Fibroblast of mammary gland (primary cell): ENCODE measurements at regions not wholly inside any gene's neighbourhood (a gene's known extent, or its start where the extent isn't known, plus 50 kb on each side); places are given as distances from the start of the nearest gene placed in this dataset.
"Not testable (repeated sequence)": the region's sequence is repeated elsewhere in the genome, so short reads cannot be mapped to it uniquely, and the experiment has no call there.

Experiments
- DNase-seq: peaks from one replicate; pipeline ENCODE4 v3.0.0-alpha.2; 2010; ENCODE audit warnings: low read depth
- H3K4me3 ChIP-seq: 2 replicates; pipeline ENCODE4 v1.5.1; 2011; ENCODE audit warnings: low read depth, mild to moderate bottlenecking, low read length, moderate library complexity; ENCODE audit not compliant: control insufficient read depth
- CTCF ChIP-seq: conservative IDR thresholded peaks from 2 replicates; pipeline ENCODE4 v1.5.1; 2011; ENCODE audit warnings: low read depth, low read length, inconsistent platforms; ENCODE audit not compliant: control insufficient read depth, insufficient read depth

DNA sequence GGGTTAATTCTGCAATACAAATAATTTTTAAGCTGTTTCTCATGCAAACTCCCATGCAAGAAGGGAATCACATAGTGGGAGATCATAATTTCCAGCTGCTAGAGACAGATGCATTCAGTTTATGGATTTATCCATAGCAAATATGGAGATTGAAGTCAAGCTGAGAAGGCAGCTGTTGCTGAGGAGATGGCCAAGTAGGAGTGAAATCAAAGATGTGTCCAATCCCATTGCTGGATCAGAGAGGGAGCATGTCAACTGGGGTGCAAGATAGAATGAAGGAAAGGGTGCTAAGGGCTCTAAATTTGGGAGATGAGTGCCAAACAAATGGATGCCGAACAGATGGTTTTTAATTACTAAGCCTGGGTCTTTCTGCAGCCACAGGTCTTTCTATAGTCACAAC lies 504.5 kb downstream of the NFIB start:
- H3K4me3 ChIP-seq = no peak overlapping the region
- no peak for TF ChIP-seq CTCF
- no peak for DNase-seq

- no peak for DNase-seq
- TF ChIP-seq CTCF = no peak
- H3K4me3 ChIP-seq = no peak overlapping the region
Observed at GRCh38 chr9:13807118-13807517, 506.8 kb downstream of the NFIB start.

DNA sequence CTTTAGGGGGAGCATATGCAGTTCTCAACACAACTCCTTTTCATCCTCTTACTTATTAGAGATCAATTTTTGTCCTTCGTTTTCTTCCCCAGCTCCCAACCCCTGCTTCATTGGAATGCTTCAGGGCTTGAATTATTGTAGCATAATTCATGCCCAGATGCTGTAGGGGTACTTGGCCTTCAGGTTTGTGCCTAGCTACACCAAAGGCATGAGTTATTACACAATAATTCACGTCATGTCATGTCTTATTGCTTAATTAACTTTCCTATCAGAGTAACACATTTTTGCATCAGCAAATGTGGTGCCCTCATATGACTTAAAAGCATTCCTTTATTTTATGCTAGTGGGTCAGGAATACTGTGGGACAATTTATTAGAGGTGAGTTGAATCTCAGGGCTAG lies 507.2 kb downstream of the NFIB start:
- no peak for DNase-seq
- no peak for TF ChIP-seq CTCF
- no peak overlapping the region for H3K4me3 ChIP-seq

DNA sequence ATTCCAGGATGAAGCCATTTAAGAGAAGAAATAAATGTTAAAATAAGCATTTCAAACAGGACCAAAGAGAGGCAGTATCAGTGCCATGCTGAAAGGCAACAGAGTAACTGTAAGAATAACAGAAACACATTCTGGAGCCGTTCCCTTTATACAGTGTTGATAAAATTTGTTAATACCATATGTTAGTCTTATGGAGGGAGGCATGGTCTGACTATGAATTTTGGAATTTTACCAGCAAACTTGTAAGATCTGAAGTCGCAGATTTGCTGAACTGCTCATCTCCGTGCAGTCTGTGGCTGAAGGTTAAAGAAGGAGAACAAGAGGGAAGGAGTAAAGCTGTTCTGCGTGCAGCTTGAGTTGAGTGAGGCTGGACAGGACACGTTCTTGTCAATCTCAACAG lies 508.4 kb downstream of the NFIB start:
- H3K4me3 ChIP-seq = no peak overlapping the region
- DNase-seq = no peak
- no peak for TF ChIP-seq CTCF

DNA sequence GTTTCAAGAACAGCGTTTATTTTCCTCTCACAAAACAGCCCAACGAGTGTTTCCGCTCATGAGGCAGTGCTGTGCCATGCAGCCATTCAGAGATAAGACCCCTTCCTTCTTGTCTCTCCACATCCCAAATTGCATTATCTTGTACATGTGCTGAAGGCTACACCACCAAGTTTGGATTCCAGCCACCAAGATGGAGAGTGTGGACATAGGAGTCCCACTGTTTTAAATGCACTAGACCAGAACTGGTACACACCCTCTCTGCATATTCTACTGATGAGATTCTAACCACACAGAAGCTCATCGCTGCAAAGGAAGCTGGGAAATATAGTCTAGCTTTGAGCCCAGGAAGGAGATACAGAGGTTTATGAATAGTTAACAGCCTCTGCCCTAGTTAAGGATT lies 509.4 kb downstream of the NFIB start:
- no peak overlapping the region for H3K4me3 ChIP-seq
- peak; percentile 24 for DNase-seq
- no peak for TF ChIP-seq CTCF

- no peak for TF ChIP-seq CTCF
- H3K4me3 ChIP-seq = no peak overlapping the region
- no peak for DNase-seq
Observed at GRCh38 chr9:13800776-13801175, 513.2 kb downstream of the NFIB start.

DNA sequence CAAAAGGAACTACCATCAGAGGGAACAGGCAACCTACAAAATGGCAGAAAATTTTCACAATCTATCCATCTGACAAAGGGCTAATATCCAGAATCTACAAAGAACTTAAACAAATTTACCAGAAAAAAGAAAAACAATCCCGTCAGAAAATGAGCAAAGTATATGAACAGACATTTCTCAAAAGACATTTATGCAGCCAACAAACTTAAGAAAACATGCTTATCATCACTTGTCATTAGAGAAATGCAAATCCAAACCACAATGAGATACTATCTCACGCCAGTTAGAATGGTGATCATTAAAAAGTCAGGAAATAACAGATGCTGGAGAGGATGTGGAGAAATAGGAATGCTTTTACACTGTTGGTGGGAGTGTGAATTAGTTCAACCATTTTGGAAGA lies 516.2 kb downstream of the NFIB start:
- H3K4me3 ChIP-seq, DNase-seq: not testable (repeated sequence)
